HG03066 (cell line): ENCODE measurements at regions not wholly inside any gene's neighbourhood (a gene's known extent, or its start where the extent isn't known, plus 50 kb on each side); places are given as distances from the start of the nearest gene placed in this dataset.
"Not testable (repeated sequence)": the region's sequence is repeated elsewhere in the genome, so short reads cannot be mapped to it uniquely, and the experiment has no call there.

Source experiments
- ATAC-seq: cut with Tn5 transposase; IDR thresholded peaks from one replicate; pipeline ENCODE4 v1.9.1; 2021; ENCODE audit warnings: low read depth; ENCODE audit not compliant: unreplicated experiment

DNA sequence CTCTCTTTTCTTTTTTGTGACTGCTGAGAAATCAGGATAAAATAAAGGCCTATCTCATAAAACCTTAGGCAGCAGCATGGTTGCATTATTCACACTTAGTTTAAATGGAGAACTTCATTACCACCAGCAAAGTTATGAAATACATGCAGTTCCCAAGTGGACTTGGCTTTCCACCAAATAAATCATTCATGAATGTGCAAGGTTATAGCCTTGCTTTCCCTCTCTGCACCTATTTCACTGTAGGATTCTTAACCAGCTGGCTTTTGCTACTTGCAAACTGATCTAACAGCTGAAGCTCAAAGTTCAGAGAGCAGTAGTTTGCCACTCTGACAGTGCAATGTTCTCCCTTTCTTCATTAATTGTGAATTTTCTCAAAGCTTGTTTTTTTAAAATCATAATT, 140.1 kb upstream of the SMIM31 start:
- ATAC-seq: no peak

DNA sequence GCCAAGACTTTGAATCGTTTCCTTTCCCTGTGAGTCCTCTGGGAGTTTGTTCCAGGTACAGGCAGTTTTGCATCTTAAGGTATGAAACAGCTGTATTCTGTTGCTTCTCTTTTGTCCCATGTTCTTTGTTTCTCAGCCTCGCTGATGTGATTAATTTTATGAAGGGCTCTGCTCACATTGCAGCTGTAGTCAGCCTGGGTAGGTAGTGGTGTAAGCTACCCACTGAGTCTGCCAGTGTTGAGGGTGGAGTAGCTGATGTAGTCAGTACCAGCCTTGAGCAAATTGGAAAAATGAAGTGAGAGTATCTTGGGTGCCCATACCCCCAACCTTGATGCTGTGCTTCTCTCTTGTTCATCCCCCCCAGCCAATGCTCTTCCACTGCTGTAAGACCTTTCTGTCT, 139.6 kb upstream of the SMIM31 start:
- no peak for ATAC-seq

DNA sequence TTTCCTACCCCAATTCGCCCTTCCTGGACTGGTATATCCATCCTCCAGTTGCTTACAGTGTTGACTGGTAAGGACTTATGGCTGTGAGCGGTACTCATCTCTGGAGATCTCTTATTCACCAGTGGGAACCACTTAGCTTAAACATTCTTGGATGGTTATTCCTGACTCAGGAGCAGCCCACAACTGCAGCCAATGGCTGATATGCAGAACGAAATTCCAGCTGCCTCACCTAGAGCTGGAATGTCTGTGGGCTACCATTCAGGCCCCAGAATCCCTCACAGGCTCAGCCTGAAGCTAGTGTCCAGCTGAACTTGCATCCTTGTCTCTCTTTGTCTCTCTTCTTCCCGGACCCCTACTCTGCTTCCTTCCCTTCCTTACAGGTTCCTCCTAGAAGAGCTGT, 138.9 kb upstream of the SMIM31 start:
- no peak for ATAC-seq

DNA sequence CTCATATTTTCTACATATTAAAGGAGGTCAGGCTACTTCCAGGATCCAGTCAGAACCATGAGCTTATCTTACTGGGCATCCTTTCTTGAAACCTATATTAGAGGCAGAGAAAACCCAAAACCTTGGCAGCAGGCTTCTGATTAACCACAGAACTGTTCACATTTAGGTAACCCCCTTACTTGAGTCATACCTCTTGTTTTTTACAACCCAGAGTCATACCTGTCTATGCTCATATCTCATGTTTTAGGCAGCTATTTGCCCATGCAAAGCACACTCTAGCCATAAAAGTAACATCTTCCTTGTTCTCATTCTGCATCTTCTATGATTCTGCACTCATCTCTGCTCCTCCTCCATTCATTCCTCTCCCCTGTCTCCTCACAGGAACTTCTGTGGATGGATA, 138.0 kb upstream of the SMIM31 start:
- ATAC-seq: no peak

DNA sequence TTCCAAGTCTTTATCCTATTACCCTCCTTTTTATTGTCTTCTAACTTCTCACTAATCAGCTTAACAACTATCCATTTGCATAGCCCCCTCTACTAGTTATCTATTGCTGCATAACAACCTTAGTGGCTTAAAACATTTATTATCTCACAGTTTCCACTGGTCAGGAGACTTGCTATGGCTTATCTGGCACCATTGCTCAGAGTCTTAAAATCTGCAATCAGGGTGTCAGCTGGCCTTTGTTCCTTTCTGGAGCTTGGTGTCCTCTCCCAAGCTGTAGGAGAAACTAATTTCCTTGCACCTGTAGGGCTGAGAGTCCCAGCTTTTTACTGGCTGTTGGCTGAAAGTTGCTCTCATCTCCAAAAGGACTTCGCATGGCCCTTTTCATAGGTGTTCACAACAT, 137.0 kb upstream of the SMIM31 start:
- no peak for ATAC-seq

DNA sequence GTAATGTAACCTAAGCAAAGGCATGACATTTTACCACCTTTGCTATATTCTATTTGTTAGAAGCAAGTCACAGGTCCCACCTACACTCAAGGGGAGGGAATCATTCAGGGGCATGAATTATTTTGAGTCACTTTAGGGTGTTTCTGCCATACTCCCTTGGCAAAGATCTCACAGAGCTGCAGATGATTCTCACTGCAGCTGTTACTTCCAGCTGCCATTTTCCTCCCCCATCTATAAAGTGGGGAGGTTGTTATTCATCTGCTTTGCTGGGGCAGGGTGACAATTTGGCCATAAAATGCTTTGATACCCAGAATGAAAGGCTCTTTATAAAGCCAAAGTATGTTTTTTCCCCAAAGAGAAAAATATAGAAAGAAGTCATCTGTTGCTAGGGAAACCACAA, 136.5 kb upstream of the SMIM31 start:
- ATAC-seq: no peak

DNA sequence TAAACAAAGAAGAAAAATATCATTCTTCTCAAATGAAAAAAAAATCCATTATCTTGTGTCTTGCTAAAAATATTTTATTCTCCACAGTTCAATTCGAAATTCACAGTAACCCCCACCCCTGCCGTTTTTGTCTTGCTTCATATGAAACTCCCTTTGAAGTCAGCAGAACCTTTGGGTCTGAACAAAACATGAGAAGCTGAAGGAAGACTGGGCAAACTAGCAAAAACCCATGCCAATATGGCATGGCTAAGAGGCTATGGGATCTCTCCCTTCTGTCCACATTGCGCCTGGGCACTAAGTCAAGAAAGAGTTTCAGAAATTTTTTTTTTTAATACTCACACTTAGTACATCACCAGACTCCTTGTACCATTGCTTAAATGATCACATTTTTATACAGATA, 136.0 kb upstream of the SMIM31 start:
- no peak for ATAC-seq

DNA sequence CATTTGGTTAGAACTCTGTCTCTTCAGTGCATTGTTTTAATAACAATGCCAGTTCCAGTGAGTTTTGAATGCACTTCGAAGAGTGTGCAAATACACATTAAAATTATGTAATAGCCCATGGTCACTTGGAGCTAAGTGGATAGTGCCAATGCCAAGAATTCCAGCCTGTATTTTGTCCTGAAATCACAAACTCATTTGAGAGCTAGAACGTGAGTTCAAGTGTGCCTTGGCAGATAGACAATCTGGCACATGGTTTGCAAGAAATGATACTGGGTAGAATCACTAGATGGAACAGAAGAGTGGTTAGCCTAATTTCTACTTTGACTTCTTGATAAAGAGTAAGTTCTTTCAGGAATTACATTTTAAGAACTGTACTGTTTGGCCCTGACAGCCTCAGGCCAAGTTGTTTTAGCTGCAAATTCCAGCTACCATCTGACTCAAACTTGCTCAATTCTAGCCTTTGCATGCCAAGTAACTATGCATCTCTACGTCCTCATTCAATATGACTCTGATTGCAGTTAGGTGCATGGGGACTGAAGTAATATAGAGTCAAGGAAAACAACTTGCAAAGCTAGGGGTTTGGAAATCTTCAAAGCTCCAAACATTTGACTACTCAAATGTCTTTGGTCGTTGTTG, 131.9 kb upstream of the SMIM31 start:
- no peak for ATAC-seq

DNA sequence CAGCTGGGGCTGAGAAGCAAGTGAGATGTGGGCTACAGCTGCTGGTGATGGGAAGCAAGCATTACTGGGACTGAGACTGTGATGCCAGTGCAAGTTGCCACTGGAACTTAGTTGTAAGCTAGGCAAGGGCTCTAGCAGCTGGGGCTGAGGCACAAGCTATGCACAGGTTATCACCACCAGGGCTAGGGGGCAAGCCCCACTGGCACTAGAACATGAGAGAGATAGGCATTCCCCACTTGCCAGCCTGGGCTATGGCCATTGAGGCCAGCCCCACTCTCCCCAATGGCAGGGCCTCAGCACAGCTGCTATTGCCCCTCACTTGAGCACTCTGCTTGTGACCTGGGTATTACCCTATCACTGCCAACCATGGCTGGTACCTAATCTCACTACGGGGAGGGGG, 130.8 kb upstream of the SMIM31 start:
- no peak for ATAC-seq

DNA sequence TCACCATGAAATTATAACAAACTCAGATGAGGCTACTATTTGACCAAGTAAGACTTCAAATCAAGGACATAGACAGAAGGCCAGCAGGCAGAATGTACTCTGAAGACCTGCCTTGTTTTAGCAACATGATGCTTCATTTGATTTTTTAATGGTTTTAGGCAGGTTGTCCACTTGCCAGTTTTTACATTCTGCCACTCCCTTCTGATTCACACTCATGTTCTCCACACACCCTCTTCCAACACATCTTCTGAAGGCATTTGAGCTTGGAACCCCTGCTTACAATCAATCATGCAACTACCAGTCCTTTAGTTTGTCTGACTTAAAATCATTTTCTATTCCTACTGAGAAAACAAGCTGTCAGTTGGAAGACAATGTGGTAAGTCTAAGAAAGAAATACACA, 114.9 kb upstream of the SMIM31 start:
- ATAC-seq: no peak

DNA sequence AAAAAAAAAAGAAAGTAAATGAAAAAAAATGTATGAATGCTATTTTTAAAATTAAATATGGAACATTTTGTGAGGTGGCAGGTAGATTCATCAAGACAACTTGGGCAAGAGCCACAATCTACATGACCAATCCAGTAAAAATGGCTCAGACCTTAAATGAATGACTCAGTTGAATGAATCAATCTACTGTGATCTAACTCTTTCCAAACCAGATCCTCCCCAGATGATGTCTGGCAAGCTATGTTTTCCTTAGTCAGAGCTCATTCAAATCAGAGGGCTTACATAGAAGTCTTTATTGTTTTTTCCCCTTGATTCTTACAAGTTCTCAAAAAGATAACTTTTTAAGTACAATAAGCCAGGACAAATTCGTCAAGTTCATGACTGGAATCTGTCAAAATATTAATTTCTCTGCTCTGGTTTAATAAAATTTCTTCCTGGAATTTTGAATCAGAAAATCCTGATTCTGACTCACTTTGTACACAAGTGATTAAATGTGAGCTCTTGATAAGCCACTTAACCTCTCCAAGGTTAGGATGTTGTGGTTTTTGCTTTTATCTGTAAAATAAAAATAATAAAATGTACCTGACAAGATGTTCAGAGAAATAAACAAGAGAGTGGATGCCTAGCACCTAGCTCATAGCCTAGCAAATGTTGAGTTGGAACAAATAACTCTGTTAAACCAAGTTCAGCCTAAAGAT, 105.6 kb upstream of the SMIM31 start:
- no peak for ATAC-seq

DNA sequence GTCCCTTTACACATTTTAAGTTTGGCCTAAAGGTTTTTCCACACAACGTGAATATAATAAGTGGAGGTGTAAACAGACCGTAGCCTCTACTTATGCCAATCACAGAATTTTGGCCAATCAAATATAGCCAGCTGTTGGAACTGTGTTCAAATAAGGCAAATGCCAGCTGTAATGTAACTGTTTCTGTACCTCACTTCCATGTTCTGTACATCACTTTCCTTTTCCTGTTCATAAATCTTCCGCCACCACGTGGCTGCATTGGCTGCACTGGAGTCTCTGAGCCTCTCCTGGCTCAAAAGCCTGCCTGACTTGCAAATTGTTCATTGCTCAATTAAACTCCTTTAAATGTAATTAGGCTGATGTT, 105.1 kb upstream of the SMIM31 start:
- ATAC-seq: no peak

DNA sequence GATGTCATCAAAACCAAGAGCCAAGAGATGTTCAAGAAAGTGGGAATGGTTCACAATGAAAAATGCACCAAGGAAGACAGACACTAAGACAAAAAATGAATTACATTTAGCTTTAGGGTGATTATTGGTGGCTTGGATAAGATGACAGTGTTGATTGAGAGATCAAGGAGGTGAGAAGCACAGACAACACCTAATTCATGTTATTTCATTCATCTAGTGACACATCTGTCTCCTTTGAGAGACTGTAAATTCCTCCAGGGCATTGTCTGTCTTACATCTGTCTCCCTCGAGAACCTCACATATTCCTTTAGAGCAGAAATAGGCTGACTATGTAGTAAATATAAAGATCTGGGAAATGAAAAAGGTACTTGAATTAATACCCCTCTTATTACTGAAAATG, 94.2 kb upstream of the SMIM31 start:
- no peak for ATAC-seq

DNA sequence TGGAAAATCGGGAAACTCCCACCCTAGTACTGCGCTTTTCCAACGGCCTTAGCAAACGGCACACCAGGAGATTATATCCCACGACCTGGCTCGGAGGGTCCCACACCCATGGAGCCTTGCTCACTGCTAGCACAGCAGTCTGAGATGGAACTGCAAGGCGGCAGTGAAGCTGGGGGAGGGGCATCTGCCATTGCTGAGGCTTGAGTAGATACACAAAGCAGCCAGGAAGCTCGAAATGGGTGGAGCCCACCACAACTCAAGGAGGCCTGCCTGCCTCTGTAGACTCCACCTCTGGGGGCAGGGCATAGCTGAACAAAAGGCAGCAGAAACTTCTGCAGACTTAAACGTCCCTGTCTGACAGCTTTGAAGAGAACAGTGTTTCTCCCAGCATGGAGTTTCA, 77.8 kb upstream of the SMIM31 start:
- ATAC-seq: not testable (repeated sequence)

DNA sequence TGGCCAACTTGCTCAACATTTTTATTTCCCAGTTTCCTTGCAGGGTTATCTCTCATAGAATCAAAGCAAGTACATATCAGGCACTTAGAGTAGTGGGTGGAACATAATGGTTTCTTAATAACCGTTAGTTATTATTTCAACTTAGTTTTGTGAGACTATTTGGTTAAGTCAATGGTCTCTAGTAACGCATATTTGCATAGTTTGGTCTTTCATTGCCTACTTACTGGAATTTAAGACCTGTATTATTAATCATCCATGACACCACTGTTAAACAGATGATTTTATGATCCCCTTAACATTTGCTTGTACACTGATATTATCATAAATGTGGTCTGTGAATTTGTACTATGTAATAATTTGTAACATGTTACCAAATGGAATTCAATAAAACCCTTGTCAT, 70.9 kb upstream of the SMIM31 start:
- no peak for ATAC-seq

DNA sequence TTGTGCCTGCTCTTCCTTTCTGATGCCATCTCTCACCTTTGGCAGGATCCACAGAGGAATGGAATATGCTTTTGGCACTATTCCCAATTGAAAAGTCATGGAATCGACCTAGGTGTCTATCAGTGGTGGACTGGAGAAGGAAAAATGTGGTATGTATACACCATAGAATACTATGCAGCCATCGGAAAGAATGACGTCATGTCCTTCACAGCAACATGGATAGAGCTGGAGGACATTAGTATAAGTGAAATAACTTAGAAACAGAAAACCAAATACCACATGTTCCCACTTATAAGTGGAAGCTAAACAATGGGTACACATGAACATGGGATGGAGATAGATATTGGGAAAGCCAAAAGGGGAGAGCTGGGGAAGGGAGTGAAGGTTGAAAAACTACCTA, 58.3 kb upstream of the SMIM31 start:
- no peak for ATAC-seq

DNA sequence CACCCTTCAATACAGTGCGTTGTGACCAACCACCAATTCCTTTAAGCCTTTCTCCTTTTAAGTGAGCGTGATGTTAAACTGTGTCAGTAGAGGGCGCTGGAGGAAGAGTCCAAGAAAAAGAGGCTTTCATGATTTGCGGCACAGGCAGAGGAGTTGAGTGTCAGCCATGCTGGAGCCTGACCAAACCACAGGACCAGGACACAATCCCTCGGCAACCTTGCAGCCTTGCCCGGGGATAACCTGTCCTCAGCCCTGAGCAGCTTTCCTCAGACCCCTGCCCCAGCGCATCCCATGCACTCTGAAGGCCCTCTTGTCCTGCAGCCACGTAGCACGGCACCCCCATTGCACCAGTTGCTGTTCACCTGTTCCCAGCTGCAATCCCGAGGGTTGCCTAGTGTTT, 53.5 kb upstream of the SMIM31 start:
- no peak for ATAC-seq

DNA sequence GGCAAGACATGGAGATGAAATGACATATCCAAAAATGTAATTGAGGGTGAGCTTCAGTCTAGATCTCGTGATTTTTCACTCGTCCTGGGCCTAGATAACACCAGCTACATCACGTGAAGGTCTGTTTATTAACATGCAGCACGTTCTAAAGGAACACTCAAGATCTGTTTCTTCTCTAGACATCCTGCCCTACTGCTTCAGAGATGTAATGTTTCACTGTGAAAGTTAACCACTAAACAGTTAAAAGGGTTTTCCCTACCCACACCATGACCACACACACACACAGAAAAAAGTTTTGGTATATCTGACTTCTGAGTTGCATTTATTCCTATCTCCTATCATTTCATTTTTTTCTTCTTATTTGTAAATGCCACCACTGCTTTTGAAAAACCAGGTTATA, 52.3 kb upstream of the SMIM31 start:
- peak; percentile 70 for ATAC-seq
